GM18505 (cell line): ENCODE measurements at regions not wholly inside any gene's neighbourhood (a gene's known extent, or its start where the extent isn't known, plus 50 kb on each side); places are given as distances from the start of the nearest gene placed in this dataset.
"Not testable (repeated sequence)": the region's sequence is repeated elsewhere in the genome, so short reads cannot be mapped to it uniquely, and the experiment has no call there.

Source experiments
- ATAC-seq: cut with Tn5 transposase; IDR thresholded peaks from one replicate; pipeline ENCODE4 v1.9.1; 2021; ENCODE audit not compliant: unreplicated experiment
- POLR2A ChIP-seq: IDR thresholded peaks from 4 replicates; pipeline ENCODE4 v1.6.1; 2011; ENCODE audit warnings: borderline replicate concordance; ENCODE audit not compliant: insufficient read depth, insufficient read length; ENCODE audit errors: extremely low read depth

DNA sequence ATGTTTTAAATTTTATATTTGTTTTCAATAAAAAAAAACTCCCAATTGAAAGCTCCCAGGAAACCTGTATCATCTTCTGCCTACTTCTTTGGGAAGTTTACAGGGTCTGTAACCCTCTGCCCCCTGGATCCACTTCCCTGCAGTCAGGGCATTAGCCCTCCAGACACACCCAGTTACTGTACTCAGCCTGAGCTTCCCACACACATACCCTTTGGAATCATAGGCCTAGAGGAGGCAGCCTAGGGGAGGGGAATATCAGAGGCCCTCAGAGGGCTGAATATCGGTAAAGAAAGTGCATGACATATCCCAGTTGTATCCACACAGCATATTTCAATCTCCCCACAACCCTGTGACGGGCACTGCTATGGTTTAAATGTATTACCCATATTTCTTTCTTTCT lies 56.2 kb upstream of the TFPI start:
- not testable (repeated sequence) for ATAC-seq

- TF ChIP-seq POLR2A: no peak
- no peak for ATAC-seq
Measured at GRCh38 chr2:187612857-187613256, 58.6 kb upstream of the TFPI start.

DNA sequence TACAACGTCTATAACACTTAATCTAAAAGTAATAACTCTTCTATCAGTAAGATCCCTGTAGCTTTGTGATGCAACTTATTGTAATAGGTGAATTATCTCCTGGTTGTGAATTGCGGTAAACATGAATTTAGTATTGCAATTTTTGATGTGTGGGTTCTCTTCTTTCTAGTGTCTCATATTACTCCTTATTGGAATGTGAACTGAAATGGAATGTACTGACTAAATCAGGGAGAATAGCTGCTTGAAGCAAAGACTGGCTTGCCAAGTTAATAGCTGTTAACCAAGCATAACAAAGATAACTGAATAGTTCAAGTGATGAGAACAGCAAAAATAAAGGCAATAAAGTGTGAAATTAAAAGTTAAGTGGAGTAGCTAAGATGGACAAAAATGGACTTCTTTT lies 60.5 kb upstream of the TFPI start:
- ATAC-seq: no peak
- TF ChIP-seq POLR2A: no peak

- no peak for ATAC-seq
- TF ChIP-seq POLR2A: no peak
Measured at GRCh38 chr2:187615364-187615763, 61.1 kb upstream of the TFPI start.

DNA sequence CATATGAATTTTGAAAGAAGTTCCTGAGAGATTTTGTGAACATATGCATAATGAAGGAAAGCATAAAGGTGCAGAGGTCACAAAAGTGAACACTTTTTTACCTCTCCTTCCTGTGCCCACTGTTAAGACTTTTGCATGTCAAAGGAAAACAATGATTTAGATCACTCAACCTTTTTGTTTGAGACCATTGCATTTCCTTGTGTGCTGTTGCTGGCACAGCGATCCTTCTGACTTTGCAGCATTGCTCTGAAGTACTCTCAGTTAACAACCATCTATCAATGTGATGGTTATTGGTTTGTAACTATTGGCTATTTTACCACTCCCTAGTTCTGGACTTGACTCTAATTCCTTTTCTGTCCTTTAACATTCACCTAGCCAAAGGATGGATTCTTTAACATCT lies 61.7 kb upstream of the TFPI start:
- no peak for ATAC-seq
- no peak for TF ChIP-seq POLR2A

DNA sequence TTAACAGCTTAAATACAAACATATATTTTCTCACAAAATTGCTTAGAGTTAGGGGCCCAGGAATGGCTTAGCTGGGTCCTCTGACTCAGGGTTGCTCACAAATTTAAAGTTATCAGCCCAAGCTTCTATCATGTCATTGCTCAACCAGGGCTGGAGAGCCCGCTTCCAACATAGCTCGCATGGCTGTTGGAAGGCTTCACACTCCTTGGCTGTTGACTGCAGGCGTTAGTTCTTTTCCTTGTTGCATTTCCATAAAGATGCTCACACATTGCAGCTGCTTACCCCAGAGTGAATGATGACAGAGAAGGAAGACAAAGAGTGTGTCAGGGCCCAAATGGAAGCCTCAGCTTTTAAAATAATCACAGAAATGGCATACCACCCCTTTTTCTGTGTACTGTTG lies 62.9 kb upstream of the TFPI start:
- no peak for ATAC-seq
- no peak for TF ChIP-seq POLR2A

DNA sequence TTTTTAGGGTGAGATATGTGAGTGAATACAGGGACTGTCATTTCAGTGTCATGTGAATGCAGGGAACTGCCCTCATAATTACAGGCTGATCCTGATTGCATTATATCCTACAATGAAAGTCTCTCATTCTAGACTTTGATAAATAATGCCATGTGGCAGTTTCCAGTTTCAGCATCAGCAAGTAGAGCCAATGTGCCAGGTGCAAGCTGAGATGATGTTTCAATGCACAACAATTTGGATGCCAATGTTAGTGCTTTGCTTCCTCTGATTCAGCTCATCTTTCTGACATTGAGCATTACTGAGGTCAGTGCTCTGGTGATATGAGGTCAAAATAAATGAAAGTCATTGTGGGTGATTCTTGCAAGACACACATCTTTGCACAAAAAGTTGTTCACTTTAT lies 63.7 kb upstream of the TFPI start:
- no peak for ATAC-seq

GRCh38 chr2:187618813-187619212 lies 64.6 kb upstream of the TFPI start:
- TF ChIP-seq POLR2A: no peak
- no peak for ATAC-seq

More for the DNA sequence above, 63.7 kb upstream of the TFPI start:
- no peak for TF ChIP-seq POLR2A

GRCh38 chr2:187627153-187627552 lies 72.9 kb upstream of the TFPI start:
- TF ChIP-seq POLR2A: no peak
- no peak for ATAC-seq

GRCh38 chr2:187636731-187637391 lies 82.6 kb upstream of the TFPI start:
- not testable (repeated sequence) for ATAC-seq

- ATAC-seq: not testable (repeated sequence)
Measured at GRCh38 chr2:187637392-187637740, 83.1 kb upstream of the TFPI start.

DNA sequence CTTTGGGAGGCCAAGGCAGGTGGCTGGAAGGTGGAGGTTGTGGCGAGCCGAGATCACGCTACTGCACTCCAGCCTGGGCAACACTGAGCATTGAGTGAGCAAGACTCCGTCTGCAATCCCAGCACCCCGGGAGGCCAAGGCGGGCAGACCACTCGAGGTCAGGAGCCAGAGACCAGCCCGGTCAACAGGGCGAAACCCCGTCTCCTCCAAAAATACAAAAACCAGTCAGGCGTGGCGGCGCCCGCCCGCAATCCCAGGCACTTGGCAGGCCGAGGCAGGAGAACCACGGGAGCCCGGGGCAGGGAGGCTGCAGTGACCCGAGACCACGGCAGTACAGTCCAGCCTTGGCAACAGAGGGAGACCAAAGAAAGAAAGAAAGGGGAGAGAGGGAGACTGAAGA lies 83.5 kb upstream of the TFPI start:
- not testable (repeated sequence) for ATAC-seq

DNA sequence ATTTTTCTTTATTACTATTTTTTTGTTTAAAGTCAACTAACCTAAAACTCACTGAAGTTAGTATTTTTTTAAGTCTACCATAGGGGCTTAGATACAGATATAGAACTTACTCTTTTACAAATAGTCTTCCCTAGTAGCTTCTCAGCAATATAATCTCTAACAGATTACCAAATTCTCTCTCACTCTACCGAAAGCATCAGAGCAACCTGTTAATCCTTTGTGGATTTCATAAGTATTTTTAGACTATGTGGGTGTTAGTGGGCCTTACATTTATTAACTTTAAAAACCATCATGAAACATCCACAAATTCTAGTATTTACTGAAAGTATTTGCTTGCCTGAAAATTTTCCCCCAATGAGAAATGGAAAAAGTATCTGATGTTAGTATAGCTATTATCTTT lies 84.6 kb upstream of the TFPI start:
- no peak for ATAC-seq
- TF ChIP-seq POLR2A: no peak

GRCh38 chr2:187640926-187641510 lies 86.8 kb upstream of the TFPI start:
- no peak for TF ChIP-seq POLR2A
- ATAC-seq: no peak

DNA sequence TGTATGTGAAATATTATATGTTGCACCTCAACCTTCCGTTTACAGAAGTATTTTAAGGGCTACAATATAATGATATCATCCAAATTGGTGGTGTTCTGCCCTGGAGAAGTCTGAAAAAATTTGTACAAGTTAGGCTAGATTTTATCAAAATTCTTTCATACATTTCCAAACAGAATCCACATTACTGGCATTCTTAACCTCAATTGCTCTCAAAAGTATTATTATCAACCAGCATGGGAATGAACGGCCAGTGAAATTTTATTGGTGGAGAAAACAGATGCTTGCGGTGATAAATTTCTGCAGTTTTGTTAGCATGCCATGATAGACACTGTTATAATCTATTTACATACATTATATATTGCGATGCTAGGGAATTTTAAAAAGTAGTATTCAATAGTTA lies 88.3 kb upstream of the TFPI start:
- no peak for ATAC-seq
- TF ChIP-seq POLR2A: no peak
